ENCODE measurements at regions not wholly inside any gene's neighbourhood (a gene's known extent, or its start where the extent isn't known, plus 50 kb on each side); places are given as distances from the start of the nearest gene placed in this dataset.

DNA sequence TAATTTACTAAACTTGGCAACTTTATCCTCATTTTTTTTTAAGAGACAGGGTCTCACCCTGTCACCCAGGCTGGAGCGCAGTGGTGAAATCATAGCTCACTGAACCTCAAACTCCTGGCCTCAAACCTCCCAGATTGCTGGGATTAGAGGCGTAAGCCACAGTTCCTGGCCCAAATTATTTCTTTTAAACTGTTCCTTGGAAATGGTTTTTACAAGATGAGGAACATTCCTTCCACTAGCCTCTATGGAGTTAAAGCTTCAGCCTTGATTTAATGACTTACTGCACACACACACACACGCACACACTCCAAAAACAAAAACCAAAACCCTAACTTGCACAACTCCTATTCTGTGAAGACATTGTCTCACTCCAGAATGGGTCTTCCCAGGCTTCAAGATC, 77.2 kb upstream of the TARS1 start:
- intact Hi-C loops (cut with DNase I), result no loop called here
- DNase-seq (ENCODE audit: missing footprints) (no peak), ATAC-seq (peak; percentile 66)

DNA sequence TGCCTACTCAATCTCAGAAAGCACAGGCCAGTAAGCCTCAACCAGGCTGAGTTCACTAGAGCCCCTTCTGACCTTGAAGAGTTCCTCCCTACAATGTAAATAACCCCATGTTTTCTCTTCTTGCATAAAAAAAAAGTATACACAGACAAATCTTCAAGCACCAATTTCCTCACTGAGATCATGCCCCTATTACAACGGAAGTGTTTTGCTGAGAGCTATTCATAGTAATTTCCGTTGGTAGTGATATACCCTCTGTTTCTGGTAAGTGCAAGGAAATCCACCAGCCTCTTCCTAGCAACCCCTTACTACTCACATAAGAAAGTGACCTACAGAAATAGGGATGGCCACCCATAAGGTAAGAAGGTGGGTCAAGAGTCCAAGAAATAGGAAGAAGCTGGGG, 76.4 kb upstream of the TARS1 start:
- DNase-seq (ENCODE audit: missing footprints) (no peak), ATAC-seq (no peak)
- intact Hi-C loops (cut with DNase I), result no loop called here

DNA sequence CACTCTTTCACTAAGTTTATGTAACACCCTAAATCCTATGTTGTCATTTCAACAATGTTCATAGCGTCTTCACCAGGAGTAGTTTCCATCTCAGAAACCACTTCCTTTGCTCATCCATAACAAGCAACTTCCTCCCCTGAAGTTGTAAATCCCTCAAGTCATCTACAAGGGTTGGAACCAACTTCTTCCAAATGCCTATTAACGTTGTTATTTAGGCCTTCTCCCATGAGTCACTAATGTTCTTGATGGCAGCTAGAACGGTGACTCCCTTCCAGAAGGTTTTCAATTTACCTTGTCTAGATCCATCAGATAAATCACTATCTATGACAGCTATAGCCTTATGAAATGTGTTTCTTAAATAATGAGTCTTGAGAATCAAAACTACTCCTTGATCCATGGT, 73.3 kb upstream of the TARS1 start:
- ATAC-seq, result no peak
- intact Hi-C loops (cut with DNase I), result no loop called here
- DNase-seq (ENCODE audit: missing footprints), result no peak

DNA sequence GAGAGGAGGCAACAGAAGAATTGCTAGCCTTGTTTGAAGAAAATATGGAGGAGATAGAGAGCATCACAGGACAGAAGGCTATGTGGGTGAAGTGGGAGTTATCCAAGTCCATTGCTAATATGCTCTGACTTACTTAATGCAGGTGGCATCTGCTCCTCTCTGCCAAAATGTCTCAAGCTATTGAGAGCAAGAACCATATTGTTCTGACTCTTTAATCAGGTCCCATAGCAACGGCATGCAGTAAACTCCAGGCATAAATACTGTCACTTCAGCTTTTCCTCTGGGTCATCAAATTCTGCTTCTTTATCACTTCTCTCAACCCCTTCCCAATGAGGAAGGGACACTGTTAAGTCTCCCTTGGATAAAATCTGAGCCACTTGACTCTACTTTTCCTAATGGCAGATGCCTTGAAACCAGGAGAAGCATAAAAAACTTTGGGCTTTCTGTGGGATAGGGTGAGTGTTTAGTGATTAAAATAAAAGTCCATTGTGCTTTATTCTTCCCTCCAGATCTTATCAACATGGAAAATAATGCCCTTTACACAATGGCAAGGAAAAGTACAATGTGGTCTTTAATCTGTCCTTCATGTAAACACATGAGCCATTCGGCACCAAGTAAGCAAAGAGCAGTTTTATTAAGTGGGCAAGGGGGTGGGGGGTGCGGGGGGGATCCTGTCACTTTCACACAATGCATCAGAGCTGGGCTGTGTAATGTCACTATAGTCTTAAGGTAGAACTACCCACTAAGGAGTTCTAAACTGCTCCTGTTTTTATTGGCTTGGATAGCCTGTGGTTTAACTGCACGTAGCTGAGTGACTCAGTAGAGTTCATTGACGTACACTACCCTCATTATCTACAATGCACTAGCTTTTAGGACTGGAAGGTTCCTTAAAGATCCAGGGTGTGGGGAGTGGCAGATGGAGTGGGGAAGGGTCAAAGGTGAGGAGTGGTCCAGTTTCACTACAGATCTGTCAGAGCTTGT, 71.0 kb upstream of the TARS1 start:
- intact Hi-C loops (cut with DNase I), result loop anchor here (2.0 kb wide), 1 partner anchor 71 kb away; no protein-coding TSS in a partner anchor
- DNase-seq (ENCODE audit: missing footprints) (no peak), ATAC-seq (peak; percentile 72)

DNA sequence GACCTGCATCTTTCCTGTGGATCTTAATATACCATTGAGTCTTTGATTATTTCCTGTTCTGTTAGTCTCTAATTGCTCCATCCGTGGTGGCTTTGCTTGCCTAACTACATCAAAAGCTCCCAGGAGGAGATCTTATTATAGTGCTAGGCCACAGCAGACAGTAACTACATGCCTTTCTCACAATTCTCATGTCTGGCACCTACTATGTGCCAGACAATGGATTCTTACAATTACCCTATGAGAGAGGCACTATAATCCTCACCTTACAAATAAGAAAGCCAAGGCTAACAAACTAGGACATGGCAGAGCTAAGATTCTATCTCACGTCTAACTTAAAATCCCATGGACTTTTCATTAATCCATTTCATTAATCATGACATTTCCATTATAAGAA, 70.3 kb upstream of the TARS1 start:
- DNase-seq (ENCODE audit: missing footprints), result no peak
- intact Hi-C loops (cut with DNase I), result loop anchor here (2.0 kb wide), 1 partner anchor 72 kb away; no protein-coding TSS in a partner anchor
- ATAC-seq, result no peak

DNA sequence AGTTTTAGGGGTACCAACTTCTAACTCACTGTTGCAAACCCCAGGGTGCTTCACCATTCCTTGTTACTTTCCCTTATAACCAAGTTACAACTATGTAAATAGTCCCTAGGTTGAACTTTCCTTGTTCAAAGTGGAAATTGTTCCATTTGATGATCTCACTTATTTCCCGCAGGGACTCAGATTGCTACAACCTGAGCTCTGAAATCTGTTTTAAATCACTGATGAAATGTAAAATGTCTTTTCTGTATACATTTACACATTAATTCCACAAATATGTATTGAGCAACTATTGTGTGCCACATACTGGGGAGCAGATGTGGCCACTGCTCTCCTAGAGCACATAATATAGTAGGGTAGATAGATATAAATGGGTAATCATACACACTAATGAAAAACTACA, 69.1 kb upstream of the TARS1 start:
- intact Hi-C loops (cut with DNase I), result loop anchor here (2.0 kb wide), 1 partner anchor 73 kb away; no protein-coding TSS in a partner anchor
- no peak for ATAC-seq
- DNase-seq (ENCODE audit: missing footprints), result no peak

DNA sequence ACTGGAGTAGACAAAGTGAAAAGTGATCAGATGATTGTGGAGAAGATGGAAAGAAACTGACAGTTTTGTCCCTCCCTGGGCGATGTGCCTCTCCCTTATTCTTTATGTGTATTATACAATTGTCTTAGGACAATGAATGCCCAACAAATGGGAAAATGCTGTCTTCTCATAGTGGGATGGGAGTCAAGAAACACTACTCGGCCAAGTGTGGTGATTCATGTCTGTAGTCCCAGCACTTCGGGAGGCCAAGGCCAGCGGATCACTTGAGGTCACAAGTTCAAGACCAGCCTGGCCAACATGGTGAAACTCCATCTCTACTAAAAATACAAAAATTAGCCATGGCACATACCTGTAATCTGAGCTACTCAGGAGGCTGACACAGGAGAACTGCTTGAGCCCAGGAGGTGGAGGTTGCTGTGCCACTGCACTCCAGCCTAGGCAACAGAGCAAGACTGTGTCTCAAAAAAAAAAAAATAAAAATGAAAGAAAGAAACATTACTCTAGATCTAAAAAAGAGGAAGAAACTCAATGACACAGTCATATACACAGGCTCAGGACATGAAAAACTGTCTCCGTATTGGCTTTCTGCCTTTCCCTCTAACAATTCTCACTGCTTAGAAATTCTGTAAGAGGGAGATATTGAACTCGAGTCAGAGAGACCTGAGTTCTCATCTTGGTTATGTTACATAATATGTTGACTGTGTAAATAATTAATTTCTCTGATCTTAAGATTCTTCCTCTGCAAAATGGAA, 67.9 kb upstream of the TARS1 start:
- ATAC-seq (no peak), DNase-seq (ENCODE audit: missing footprints) (no peak)
- intact Hi-C loops (cut with DNase I), result no loop called here

DNA sequence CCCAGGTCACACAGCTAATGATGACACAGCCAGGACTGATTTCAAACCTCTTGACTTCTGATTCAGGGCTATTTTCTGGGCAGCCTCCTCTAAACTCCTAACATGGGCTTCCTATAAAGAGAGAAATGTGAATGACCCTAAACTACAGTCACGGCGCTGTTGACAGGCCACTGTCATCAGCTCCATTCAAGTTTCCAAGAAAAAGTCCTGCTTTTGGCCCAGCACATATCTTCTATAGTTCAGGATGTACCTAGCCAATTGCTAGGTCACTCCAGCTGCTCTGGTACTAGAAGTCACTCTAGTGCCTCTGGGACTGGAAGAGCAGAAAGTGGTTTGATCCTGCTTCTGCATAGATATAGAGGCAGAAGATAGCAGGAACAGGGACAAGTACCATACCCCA, 64.9 kb upstream of the TARS1 start:
- ATAC-seq (peak; percentile 34), DNase-seq (ENCODE audit: missing footprints) (no peak)
- intact Hi-C loops (cut with DNase I), result no loop called here

DNA sequence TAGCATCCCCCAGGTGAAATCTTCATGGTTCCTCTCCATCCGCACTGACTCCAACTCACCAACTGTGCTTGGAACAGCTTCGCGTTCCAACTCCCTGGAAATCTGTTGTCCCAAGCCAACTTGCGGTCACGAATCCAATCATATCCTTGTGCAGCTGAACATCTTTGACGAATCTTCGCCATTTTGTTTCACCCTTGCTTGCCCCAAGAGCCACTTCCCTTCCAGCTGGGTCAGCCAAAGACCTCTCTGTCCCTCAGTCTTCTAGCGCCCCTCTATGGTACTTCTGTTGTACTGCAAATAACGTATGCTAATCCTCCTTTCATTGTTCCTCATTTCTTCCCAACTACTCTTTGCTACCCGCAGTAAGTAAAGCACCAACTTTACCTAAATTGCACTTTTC, 61.0 kb upstream of the TARS1 start:
- DNase-seq (ENCODE audit: missing footprints), result no peak
- intact Hi-C loops (cut with DNase I), result no loop called here
- no peak for ATAC-seq

DNA sequence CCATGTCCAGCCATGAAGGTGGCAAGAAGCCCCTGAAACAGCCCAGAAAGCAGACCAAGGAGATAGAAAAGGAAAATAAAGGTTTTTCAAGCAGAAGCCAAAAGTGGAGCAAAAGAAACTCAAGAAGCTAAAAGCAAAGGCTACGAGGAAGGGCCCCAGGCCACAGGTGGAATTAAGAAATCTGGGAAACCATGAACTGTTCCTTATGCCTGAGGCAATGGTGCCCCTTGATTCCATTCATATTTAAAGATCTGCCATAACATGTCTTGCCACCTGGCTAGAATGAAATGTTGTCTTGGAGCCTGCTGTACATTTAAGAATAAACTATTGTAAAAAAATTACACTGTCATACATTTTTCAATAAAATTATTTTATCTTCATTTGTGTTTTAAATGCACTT, 59.5 kb upstream of the TARS1 start:
- DNase-seq (ENCODE audit: missing footprints) (no peak), ATAC-seq (no peak)
- intact Hi-C loops (cut with DNase I), result no loop called here

Measured in Right ventricle myocardium inferior (tissue), 1 donor.